Right lobe of liver (tissue), 4 donors: ENCODE measurements at regions not wholly inside any gene's neighbourhood (a gene's known extent, or its start where the extent isn't known, plus 50 kb on each side); places are given as distances from the start of the nearest gene placed in this dataset.

Experiments used
- CTCF ChIP-seq, 4 donors: fragments of 200-600 bp in 3 of 4; fragments of 450-650 bp in 1 of 4; IDR thresholded peaks; one replicate each; pipeline versions ENCODE4 v1.5.1 to v1.8.0; 2016 to 2022; ENCODE audit warnings: antibody characterized with exemption in 4 of 4, mild to moderate bottlenecking in 2 of 4
- POLR2A ChIP-seq: fragments of 450-650 bp; IDR thresholded peaks from one replicate; pipeline ENCODE4 v1.6.1; 2017; ENCODE audit warnings: antibody characterized with exemption, mild to moderate bottlenecking
- donor health status: DM: no; HTN: no; CAD: no.
- donor health status: DM: no; HTN: no; CAD: no.
- donor health status: DM: no; HTN: yes; CAD: no.

GRCh38 chr22:47354668-47355387 is 592.4 kb downstream of the TBC1D22A start:
- no peak for TF ChIP-seq CTCF (IDR thresholded peaks at IDR 0.05)
- no peak for TF ChIP-seq POLR2A
